ENCODE measurements at regions not wholly inside any gene's neighbourhood (a gene's known extent, or its start where the extent isn't known, plus 50 kb on each side); places are given as distances from the start of the nearest gene placed in this dataset.

DNA sequence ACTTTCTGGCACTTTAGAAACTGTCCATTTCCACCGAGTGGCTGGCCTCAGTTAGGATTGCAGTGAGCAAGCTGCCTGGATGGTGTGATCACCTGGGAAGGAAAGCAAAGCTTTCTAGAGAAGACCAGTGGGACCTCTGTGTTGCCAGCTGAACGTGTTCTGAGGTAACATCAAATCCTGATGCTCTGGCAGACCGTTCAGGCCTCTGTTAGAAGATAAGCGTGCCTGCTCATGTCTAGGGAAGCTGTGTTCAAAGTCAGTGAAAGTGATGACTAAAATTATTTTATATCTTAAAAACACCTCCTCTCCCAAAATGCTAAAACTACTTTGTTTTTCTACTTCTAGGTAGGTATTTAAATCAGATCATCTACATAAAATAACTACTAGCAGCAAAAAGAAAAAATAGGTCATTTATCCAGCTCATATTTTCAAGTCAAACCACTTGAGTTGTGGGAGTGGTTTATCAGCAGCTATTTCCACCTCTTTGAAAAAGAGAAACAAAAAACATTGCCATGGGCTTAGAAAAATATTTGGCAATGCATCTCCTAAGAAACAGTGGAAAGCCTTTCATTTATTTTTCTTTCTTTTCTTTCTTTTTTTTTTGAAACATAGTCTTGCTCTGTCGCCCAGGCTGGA lies 54.8 kb downstream of the CEP43 start:
- POLR2A ChIA-PET, result no interaction called here
- no peaks in the 10 kb centered on the region for H3K27me3 Mint-ChIP-seq (ENCODE audit: low read depth)
- ATAC-seq, result no peak

More for the DNA sequence above, 54.8 kb downstream of the CEP43 start:
- CTCF ChIA-PET, result interaction anchor here (1.0 to 1.2 kb wide), 2 partner anchors 8 to 88 kb away, joined by 4 to 7 read pairs; no protein-coding TSS in a partner anchor
- H3K36me3 Mint-ChIP-seq, result peaks cover 15% of the 10 kb centered on the region
- no peak overlapping the region for H3K4me3 Mint-ChIP-seq
- H3K9me3 Mint-ChIP-seq, result peaks cover 17% of the 10 kb centered on the region
- H3K4me1 Mint-ChIP-seq, result peaks cover 13% of the 10 kb centered on the region
- TF ChIP-seq ZNF396 (CRISPR knock-in tag; IDR thresholded peaks at IDR 0.05; ENCODE audit: borderline replicate concordance) (no peak), GTF2I (CRISPR knock-in tag; conservative IDR thresholded peaks at IDR 0.05) (no peak), TCF7 (CRISPR knock-in tag; IDR thresholded peaks at IDR 0.05; ENCODE audit: low read depth) (no peak), ZNF219 (CRISPR knock-in tag; IDR thresholded peaks at IDR 0.05; ENCODE audit: borderline replicate concordance) (no peak), MAX (CRISPR knock-in tag; IDR thresholded peaks at IDR 0.05) (no peak), MXD4 (CRISPR knock-in tag; IDR thresholded peaks at IDR 0.05; ENCODE audit: borderline replicate concordance) (no peak), ELF4 (CRISPR knock-in tag; IDR thresholded peaks at IDR 0.05; ENCODE audit: low read depth) (no peak), ZNF281 (CRISPR knock-in tag; IDR thresholded peaks at IDR 0.05) (no peak), NFE2L1 (CRISPR knock-in tag; IDR thresholded peaks at IDR 0.05) (no peak), FOXJ3 (CRISPR knock-in tag; IDR thresholded peaks at IDR 0.05; ENCODE audit: borderline replicate concordance) (no peak), ETV6 (CRISPR knock-in tag; IDR thresholded peaks at IDR 0.05) (no peak), ATF1 (CRISPR knock-in tag; IDR thresholded peaks at IDR 0.05) (no peak), RORB (CRISPR knock-in tag; IDR thresholded peaks at IDR 0.05) (no peak)
- TF ChIP-seq, protein P1, sequence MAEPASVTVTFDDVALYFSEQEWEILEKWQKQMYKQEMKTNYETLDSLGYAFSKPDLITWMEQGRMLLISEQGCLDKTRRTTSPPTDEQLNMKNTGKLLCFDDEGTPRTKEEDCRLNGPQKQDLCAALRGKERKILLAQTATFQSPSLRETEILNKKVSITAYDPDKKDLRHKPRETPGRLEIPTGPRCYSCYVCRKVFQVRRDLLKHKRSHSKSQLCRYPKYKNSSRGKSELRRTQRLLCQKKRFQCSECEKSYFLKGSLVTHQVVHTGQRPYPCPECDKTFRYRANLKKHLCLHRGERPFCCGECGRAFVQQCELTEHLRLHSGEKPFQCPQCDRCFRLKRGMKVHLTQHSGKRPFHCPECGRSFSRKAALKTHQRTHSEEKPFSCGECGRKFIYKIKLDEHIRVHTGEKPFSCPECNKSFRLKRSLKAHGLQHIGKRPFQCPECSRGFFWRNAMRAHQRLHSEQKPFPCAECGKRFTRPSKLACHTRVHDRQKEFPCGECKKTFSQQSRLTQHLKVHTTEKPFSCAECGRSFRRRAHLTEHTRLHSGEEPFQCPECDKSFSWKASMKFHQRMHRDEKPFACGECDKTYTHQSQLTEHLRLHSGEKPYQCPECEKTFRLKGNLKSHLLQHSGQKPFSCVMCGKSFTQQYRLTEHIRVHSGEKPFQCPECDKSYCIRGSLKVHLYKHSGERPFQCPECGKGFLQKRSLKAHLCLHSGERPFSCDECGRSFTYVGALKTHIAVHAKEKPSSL (CRISPR knock-in tag; conservative IDR thresholded peaks at IDR 0.05), result no peak
- TF ChIP-seq, protein P2, sequence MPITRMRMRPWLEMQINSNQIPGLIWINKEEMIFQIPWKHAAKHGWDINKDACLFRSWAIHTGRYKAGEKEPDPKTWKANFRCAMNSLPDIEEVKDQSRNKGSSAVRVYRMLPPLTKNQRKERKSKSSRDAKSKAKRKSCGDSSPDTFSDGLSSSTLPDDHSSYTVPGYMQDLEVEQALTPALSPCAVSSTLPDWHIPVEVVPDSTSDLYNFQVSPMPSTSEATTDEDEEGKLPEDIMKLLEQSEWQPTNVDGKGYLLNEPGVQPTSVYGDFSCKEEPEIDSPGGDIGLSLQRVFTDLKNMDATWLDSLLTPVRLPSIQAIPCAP (CRISPR knock-in tag; IDR thresholded peaks at IDR 0.05), result no peak
- TF ChIP-seq, protein P3, sequence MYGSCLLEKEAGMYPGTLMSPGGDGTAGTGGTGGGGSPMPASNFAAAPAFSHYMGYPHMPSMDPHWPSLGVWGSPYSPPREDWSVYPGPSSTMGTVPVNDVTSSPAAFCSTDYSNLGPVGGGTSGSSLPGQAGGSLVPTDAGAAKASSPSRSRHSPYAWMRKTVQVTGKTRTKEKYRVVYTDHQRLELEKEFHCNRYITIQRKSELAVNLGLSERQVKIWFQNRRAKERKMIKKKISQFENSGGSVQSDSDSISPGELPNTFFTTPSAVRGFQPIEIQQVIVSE (CRISPR knock-in tag; IDR thresholded peaks at IDR 0.05; ENCODE audit: borderline replicate concordance), result no peak
- TF ChIP-seq, protein P4, sequence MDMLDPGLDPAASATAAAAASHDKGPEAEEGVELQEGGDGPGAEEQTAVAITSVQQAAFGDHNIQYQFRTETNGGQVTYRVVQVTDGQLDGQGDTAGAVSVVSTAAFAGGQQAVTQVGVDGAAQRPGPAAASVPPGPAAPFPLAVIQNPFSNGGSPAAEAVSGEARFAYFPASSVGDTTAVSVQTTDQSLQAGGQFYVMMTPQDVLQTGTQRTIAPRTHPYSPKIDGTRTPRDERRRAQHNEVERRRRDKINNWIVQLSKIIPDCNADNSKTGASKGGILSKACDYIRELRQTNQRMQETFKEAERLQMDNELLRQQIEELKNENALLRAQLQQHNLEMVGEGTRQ (CRISPR knock-in tag; IDR thresholded peaks at IDR 0.05), result no peak
- TF ChIP-seq, protein P5, sequence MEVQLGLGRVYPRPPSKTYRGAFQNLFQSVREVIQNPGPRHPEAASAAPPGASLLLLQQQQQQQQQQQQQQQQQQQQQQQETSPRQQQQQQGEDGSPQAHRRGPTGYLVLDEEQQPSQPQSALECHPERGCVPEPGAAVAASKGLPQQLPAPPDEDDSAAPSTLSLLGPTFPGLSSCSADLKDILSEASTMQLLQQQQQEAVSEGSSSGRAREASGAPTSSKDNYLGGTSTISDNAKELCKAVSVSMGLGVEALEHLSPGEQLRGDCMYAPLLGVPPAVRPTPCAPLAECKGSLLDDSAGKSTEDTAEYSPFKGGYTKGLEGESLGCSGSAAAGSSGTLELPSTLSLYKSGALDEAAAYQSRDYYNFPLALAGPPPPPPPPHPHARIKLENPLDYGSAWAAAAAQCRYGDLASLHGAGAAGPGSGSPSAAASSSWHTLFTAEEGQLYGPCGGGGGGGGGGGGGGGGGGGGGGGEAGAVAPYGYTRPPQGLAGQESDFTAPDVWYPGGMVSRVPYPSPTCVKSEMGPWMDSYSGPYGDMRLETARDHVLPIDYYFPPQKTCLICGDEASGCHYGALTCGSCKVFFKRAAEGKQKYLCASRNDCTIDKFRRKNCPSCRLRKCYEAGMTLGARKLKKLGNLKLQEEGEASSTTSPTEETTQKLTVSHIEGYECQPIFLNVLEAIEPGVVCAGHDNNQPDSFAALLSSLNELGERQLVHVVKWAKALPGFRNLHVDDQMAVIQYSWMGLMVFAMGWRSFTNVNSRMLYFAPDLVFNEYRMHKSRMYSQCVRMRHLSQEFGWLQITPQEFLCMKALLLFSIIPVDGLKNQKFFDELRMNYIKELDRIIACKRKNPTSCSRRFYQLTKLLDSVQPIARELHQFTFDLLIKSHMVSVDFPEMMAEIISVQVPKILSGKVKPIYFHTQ (CRISPR knock-in tag; IDR thresholded peaks at IDR 0.05), result no peak
- TF ChIP-seq, protein P6, sequence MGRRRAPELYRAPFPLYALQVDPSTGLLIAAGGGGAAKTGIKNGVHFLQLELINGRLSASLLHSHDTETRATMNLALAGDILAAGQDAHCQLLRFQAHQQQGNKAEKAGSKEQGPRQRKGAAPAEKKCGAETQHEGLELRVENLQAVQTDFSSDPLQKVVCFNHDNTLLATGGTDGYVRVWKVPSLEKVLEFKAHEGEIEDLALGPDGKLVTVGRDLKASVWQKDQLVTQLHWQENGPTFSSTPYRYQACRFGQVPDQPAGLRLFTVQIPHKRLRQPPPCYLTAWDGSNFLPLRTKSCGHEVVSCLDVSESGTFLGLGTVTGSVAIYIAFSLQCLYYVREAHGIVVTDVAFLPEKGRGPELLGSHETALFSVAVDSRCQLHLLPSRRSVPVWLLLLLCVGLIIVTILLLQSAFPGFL (CRISPR knock-in tag; IDR thresholded peaks at IDR 0.05; ENCODE audit: borderline replicate concordance), result no peak
- no peak for DNase-seq (ENCODE audit: low spot score)
- H3K27ac Mint-ChIP-seq, result no peak overlapping the region

Measured in WTC11 (cell line).